Aorta (tissue), 5 donors: ENCODE measurements at regions not wholly inside any gene's neighbourhood (a gene's known extent, or its start where the extent isn't known, plus 50 kb on each side); places are given as distances from the start of the nearest gene placed in this dataset.

Experiments
- ATAC-seq: fragments of 200-7000 bp; cut with Tn5 transposase; one replicate; pipeline ENCODE4 v1.9.1; 2022; ENCODE audit warnings: moderate library complexity; ENCODE audit not compliant: low FRiP score
- DNase-seq, 2 donors: peaks; one replicate each; pipeline ENCODE4 v3.0.0-alpha.2; 2020
- H3K27ac ChIP-seq, 2 donors: one replicate each; pipeline ENCODE4 v1.5.1; 2013; ENCODE audit warnings: low read length in 2 of 2, mild to moderate bottlenecking in 2 of 2, moderate library complexity in 2 of 2, control low read depth in 1 of 2, inconsistent platforms in 1 of 2, low read depth in 1 of 2
- H3K27me3 ChIP-seq, 2 donors: one replicate each; pipeline ENCODE4 v1.6.1; 2013; ENCODE audit warnings: control low read depth in 1 of 2, low read length in 1 of 2, mild to moderate bottlenecking in 1 of 2, moderate library complexity in 1 of 2; ENCODE audit not compliant: insufficient read depth in 2 of 2, control insufficient read depth in 1 of 2
- H3K36me3 ChIP-seq, 2 donors: one replicate each; pipeline ENCODE4 v1.6.1; 2013; ENCODE audit warnings: control low read depth in 1 of 2, low read length in 1 of 2, mild to moderate bottlenecking in 1 of 2; ENCODE audit not compliant: insufficient read depth in 2 of 2, control insufficient read depth in 1 of 2
- H3K4me1 ChIP-seq, 2 donors: one replicate each; pipeline ENCODE4 v1.6.1; 2013; ENCODE audit warnings: low read length in 2 of 2, control low read depth in 1 of 2, mild to moderate bottlenecking in 1 of 2, moderate library complexity in 1 of 2; ENCODE audit not compliant: insufficient read depth in 2 of 2, control insufficient read depth in 1 of 2
- H3K4me3 ChIP-seq, 2 donors: one replicate each; pipeline ENCODE4 v1.5.1; 2013; ENCODE audit warnings: low read length in 2 of 2, control low read depth in 1 of 2, mild to moderate bottlenecking in 1 of 2
- H3K9me3 ChIP-seq: one replicate; pipeline ENCODE4 v1.6.1; 2013; ENCODE audit warnings: mild to moderate bottlenecking, low read length; ENCODE audit not compliant: control insufficient read depth
- WGBS, 2 donors: extraction: QIAGEN DNeasy Blood & Tissue Kit; methylation state at CpG; one replicate each; pipeline ENCODE4 v1.1.7; 2013; 5-methylcytosine and 5-hydroxymethylcytosine counted together
- intact Hi-C, 2 donors: fragments of 100-400 bp; cut with DNase I; formaldehyde crosslinking; loops; one replicate each; pipeline versions ENCODE4 v1.14.2 to v1.15.0; 2022
- donor health status: healthy with polysubstance abuse.
- donor health status: Bipolar disorder and iron deficiency.
- donor health status: DM: no; HTN: no; CAD: no.
- donor health status: DM: no; HTN: no; CAD: no.
- donor health status: DM: yes; HTN: yes; CAD: no.

DNA sequence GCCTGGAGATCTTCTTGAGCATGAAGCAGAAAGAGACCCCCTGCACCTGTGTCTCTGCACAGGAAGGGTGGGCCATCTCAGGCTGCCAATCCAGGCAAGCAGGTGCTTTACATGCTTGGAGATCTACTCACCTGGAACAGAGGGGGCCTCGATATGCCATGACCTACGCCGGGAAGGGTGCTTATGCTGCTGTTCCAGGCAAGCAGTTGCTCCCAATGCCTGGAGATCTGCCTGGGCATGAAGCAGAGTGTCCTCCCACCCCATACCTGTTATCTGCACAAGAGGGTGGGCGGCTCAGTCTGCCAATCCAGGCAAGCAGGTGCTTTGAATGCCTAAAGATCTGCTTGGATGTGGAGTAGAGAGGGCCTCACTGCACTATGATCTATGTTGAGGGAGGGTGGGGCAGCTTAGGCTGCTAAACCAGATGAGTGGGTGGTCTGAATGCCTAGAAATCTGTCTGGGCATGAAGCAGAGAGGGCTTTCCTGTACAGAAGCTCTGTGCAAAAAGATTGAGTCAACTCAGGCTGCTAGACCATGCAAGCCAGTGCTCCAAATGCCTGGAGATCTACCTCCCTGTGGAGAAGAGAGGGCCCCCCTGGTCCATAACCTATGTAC is 104.5 kb upstream of the QRFPR start:
- H3K27me3 ChIP-seq, result no peaks in the 10 kb centered on the region
- no peaks in the 10 kb centered on the region for H3K36me3 ChIP-seq
- no peak for DNase-seq
- 88 to 91% methylated on average over 4 of the region's 4 CpGs for WGBS, 2 donors
- intact Hi-C loops, result loop anchor here in 1 of 2 donors (10.0 kb wide), 2 partner anchors 170 to 250 kb away; no protein-coding TSS in a partner anchor
- no peaks in the 10 kb centered on the region for H3K4me1 ChIP-seq
- H3K9me3 ChIP-seq, result no peaks in the 10 kb centered on the region
- no peak overlapping the region for H3K27ac ChIP-seq
- H3K4me3 ChIP-seq, result no peak overlapping the region
- no peak for ATAC-seq

DNA sequence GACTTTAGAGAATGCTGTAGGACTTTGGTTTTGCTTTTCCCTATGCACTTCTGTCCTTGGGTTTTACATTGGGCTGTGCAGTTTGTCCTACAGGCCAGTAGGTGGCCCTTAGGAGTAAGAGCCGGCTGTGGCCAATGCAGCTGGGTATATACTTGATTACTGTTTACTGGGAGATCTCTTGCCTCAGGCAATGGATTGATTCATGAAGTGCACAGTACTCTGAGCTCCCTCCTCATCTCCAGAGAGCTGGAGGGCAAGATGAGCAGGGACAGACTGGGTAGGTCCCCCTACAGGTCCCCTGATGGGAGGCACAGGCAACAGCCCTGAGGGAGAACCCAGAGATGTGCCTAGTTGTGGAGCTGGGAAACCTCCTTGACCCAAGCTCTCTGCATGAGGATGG is 103.8 kb upstream of the QRFPR start:
- H3K27ac ChIP-seq, result no peak overlapping the region
- H3K27me3 ChIP-seq, result no peaks in the 10 kb centered on the region
- H3K9me3 ChIP-seq, result no peaks in the 10 kb centered on the region
- no peaks in the 10 kb centered on the region for H3K4me1 ChIP-seq
- DNase-seq (no peak), ATAC-seq (peak; percentile 45)
- H3K4me3 ChIP-seq, result no peak overlapping the region
- intact Hi-C loops, result loop anchor here in 1 of 2 donors (10.0 kb wide), 2 partner anchors 170 to 250 kb away; no protein-coding TSS in a partner anchor
- 5% methylated on average over 1 of the region's 1 CpG for WGBS, 2 donors
- H3K36me3 ChIP-seq, result no peaks in the 10 kb centered on the region

DNA sequence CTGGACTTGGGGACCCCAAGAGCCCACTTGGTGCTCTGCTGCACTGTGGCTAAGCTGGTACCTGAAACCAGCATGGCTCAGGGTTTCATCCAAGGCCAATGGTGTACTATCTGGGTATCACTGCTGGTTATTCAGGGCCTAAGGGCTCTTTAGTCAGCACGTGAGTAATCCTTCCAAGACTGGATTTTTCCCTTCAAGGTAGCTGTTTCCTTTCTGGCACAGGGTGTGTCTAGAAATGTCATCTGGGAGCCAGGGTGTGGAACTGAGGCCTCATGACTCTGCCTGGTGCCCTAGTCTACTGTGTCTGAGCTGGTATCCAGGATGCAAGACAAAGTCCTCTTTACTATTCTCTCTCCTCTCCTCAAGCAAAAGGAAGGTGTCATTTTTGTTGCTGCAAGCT is 99.0 kb upstream of the QRFPR start:
- intact Hi-C loops, result loop anchor here in 1 of 2 donors (10.0 kb wide), 2 partner anchors 175 to 255 kb away; no protein-coding TSS in a partner anchor

DNA sequence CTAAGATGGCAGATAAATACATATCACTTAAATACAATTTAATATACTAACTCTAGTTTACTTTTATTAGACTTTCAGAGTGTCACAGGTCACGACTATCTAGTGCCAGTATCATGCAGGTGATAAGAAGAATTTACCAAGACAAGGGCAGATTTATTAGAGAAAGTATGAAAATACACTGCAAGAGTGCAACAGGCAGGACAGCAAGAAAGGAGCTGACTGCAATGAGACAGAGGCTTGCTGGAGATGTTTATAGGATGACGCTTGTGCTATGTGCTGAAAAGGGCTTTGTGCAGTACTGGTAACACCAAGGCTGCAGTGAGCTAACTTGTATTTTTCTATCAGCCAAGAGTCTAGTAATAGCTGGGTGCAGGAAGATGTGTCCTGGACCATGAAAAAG is 96.7 kb upstream of the QRFPR start:
- no peaks in the 10 kb centered on the region for H3K9me3 ChIP-seq
- intact Hi-C loops, result no loop called here
- H3K4me3 ChIP-seq, result no peak overlapping the region
- DNase-seq (no peak), ATAC-seq (no peak)
- no peaks in the 10 kb centered on the region for H3K4me1 ChIP-seq
- H3K27me3 ChIP-seq, result no peaks in the 10 kb centered on the region
- H3K27ac ChIP-seq, result no peak overlapping the region
- no peaks in the 10 kb centered on the region for H3K36me3 ChIP-seq
- 72 to 74% methylated on average over 2 of the region's 2 CpGs for WGBS, 2 donors

More for the DNA sequence above, 99.0 kb upstream of the QRFPR start:
- Histone ChIP-seq H3K36me3 (no peaks in the 10 kb centered on the region), H3K9me3 (no peaks in the 10 kb centered on the region), H3K27ac (no peak overlapping the region), H3K4me3 (no peak overlapping the region), H3K4me1 (no peaks in the 10 kb centered on the region), H3K27me3 (no peaks in the 10 kb centered on the region)
- DNase-seq (no peak), ATAC-seq (no peak)
- 64 to 65% methylated on average over 1 of the region's 1 CpG for WGBS, 2 donors

DNA sequence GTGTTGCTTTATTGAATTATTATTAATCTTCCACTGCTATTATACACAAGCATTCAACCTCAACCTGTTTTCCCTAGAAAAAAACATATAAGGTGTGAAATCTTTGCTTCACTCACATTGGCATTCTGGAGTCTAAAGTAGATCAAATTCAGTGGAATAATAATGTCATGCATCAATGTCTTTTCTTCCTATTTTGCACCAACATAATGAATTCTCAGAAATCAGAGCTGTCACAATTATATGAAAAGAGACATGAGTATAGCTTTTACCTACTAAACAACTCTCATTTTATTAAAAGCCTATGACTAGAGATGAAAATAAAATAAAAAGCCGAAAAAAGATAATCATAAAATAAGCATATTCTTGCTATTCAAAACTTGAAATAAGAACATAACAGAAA is 96.3 kb upstream of the QRFPR start:
- ATAC-seq, result no peak
- no peak for DNase-seq
- H3K4me3 ChIP-seq, result no peak overlapping the region
- H3K9me3 ChIP-seq, result no peaks in the 10 kb centered on the region
- no peaks in the 10 kb centered on the region for H3K4me1 ChIP-seq
- intact Hi-C loops, result no loop called here
- WGBS, 2 donors, result 85 to 89% methylated on average over 1 of the region's 1 CpG
- H3K36me3 ChIP-seq, result no peaks in the 10 kb centered on the region
- no peaks in the 10 kb centered on the region for H3K27me3 ChIP-seq
- no peak overlapping the region for H3K27ac ChIP-seq

DNA sequence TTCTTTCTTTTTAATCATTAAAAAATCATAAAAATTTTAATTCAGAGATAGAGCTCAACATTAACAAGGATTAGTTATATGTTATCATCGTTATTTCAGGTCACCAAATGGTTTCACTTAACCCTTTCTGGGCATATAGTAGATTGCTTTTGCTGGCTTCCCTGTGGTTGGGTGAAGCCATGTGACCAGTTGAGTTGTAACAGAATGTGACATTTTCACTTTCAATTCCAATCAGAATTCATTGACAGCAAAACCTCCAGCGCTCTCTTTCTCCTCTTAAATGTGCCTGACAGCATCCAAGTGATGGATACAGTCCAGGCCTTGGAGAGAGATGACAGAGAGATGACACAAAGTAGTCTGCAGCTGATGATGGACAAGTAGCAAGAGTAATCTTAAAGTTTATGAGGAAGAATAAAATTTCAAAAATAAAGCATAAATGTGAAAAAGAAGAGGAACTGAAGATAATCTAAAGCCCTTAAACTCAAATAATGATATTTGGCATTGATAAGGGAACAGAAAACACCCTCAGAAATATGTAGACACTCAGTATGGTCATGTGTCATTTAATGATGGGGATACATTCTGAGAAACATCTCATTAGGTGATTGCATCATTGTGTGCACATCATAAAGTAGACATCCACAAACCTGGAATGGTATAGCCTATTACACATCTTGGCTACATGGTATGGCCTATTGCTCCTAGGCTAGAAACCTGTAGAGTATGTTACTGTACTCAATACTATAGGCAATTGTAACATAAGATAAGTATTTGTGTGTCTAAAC is 92.3 kb upstream of the QRFPR start:
- H3K4me3 ChIP-seq, result no peak overlapping the region
- ATAC-seq (no peak), DNase-seq (no peak)
- WGBS, 2 donors, result 47 to 63% methylated on average over 2 of the region's 2 CpGs
- intact Hi-C loops, result no loop called here
- no peaks in the 10 kb centered on the region for H3K4me1 ChIP-seq
- no peaks in the 10 kb centered on the region for H3K27me3 ChIP-seq
- no peaks in the 10 kb centered on the region for H3K9me3 ChIP-seq
- no peaks in the 10 kb centered on the region for H3K36me3 ChIP-seq
- H3K27ac ChIP-seq, result no peak overlapping the region

DNA sequence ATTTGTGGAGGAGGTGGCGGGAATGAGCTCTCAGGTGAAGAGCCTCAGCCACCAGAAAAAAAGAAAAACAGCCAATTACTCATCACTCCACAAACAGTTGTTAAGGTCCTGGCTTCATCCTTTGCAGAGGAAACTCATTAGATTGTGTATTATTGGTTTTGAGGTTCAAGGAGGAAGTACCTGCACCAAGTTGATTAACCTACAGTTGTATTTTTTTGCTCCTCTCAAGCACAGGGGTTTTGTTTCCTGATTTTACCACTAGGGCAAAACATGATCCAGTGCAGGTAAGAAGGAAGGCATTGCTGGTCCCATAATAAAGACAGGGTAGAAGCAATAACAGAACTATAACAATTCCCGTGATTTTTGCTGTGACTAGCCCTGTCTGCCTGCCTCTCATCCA is 84.0 kb upstream of the QRFPR start:
- no peaks in the 10 kb centered on the region for H3K4me1 ChIP-seq
- DNase-seq, result no peak
- WGBS, 2 donors, result 57 to 64% methylated on average over 2 of the region's 2 CpGs
- H3K27ac ChIP-seq, result no peak overlapping the region
- H3K27me3 ChIP-seq, result no peaks in the 10 kb centered on the region
- no peak overlapping the region for H3K4me3 ChIP-seq
- H3K9me3 ChIP-seq, result no peaks in the 10 kb centered on the region
- H3K36me3 ChIP-seq, result no peaks in the 10 kb centered on the region
- intact Hi-C loops, result no loop called here
- no peak for ATAC-seq

DNA sequence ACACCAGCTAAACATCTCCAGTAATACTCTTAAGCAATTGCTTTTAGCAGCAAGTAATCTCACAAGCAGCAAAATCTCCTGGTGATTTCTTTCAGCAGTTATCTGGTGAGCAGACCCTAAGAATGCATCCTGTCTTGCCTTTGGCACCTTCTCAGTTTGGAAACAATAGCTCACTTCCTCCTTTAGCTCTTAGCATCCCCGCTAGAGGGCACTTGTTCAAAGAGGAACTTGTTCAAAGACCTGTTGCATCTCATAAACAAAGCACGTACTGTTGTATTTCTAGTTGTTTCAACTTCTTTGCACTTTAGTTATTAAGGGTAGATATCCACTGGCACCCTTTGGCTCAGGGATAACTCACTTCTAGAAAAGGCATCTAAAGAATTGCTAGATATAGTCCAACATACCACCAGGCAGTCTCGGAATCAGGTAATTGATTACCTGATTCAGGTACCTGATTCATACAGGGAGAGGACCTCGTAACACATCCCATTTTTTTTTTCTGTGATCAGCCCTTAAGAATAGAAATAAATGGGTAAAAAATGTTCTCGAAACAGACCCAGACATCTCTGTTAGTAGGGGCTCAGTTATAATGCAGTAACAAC is 81.9 kb upstream of the QRFPR start:
- DNase-seq (no peak), ATAC-seq (no peak)
- no peaks in the 10 kb centered on the region for H3K36me3 ChIP-seq
- H3K27me3 ChIP-seq, result no peaks in the 10 kb centered on the region
- intact Hi-C loops, result no loop called here
- no peak overlapping the region for H3K27ac ChIP-seq
- no peaks in the 10 kb centered on the region for H3K4me1 ChIP-seq
- no peak overlapping the region for H3K4me3 ChIP-seq
- WGBS, 2 donors, result 48 to 52% methylated on average over 5 of the region's 5 CpGs
- H3K9me3 ChIP-seq, result no peaks in the 10 kb centered on the region
